Mesenchymal stem cell (in vitro differentiated cells and primary cell): ENCODE measurements at regions not wholly inside any gene's neighbourhood (a gene's known extent, or its start where the extent isn't known, plus 50 kb on each side); places are given as distances from the start of the nearest gene placed in this dataset.
"Not testable (repeated sequence)": the region's sequence is repeated elsewhere in the genome, so short reads cannot be mapped to it uniquely, and the experiment has no call there.

ENCODE experiments used
- DNase-seq: peaks from one replicate; pipeline ENCODE4 v3.0.0-alpha.2; 2013
- H2AFZ ChIP-seq: one replicate; pipeline ENCODE4 v1.6.1; 2013; ENCODE audit warnings: low read depth, mild to moderate bottlenecking, control low read depth, inconsistent platforms, low read length, moderate library complexity
- H2AK5ac ChIP-seq: 2 replicates; pipeline ENCODE4 v1.6.1; 2013; ENCODE audit warnings: low read length, moderate library complexity, mild to moderate bottlenecking, inconsistent platforms; ENCODE audit not compliant: severe bottlenecking
- H2BK120ac ChIP-seq: one replicate; pipeline ENCODE4 v1.6.1; 2013; ENCODE audit warnings: low read depth, mild to moderate bottlenecking, inconsistent platforms, low read length, moderate library complexity
- H2BK12ac ChIP-seq, 2 experiments: one replicate each; pipeline ENCODE4 v1.6.1; 2013; ENCODE audit warnings: inconsistent platforms in 2 of 2, low read length in 2 of 2, mild to moderate bottlenecking in 2 of 2, moderate library complexity in 2 of 2, control low read depth in 1 of 2
- H2BK15ac ChIP-seq: one replicate; pipeline ENCODE4 v1.6.1; 2013; ENCODE audit warnings: mild to moderate bottlenecking, low read depth, inconsistent platforms; ENCODE audit not compliant: poor library complexity, severe bottlenecking
- H2BK5ac ChIP-seq: 2 replicates; pipeline ENCODE4 v1.6.1; 2013; ENCODE audit warnings: low read depth, mild to moderate bottlenecking, low read length, control low read depth, inconsistent platforms; ENCODE audit not compliant: poor library complexity, severe bottlenecking
- H3K14ac ChIP-seq, 2 experiments: one replicate each; pipeline ENCODE4 v1.6.1; 2013; ENCODE audit warnings: inconsistent platforms in 2 of 2, low read length in 2 of 2, control low read depth in 1 of 2, mild to moderate bottlenecking in 1 of 2, moderate library complexity in 1 of 2
- H3K18ac ChIP-seq, 2 experiments: one replicate each; pipeline ENCODE4 v1.6.1; 2013; ENCODE audit warnings: inconsistent platforms in 2 of 2, low read length in 2 of 2, control low read depth in 1 of 2, low read depth in 1 of 2, mild to moderate bottlenecking in 1 of 2
- H3K23ac ChIP-seq, 2 experiments: one replicate each; pipeline ENCODE4 v1.6.1; 2013; ENCODE audit warnings: inconsistent platforms in 2 of 2, low read length in 2 of 2, mild to moderate bottlenecking in 2 of 2, moderate library complexity in 2 of 2, control low read depth in 1 of 2
- H3K27ac ChIP-seq: 2 replicates; pipeline ENCODE4 v1.5.1; 2013; ENCODE audit warnings: mild to moderate bottlenecking, moderate library complexity, low read length, control low read depth, inconsistent platforms; ENCODE audit not compliant: poor library complexity, severe bottlenecking
- H3K27me3 ChIP-seq, 2 experiments: 2 replicates each; pipeline versions ENCODE4 v1.6.1 to v1.7.0; 2013; ENCODE audit warnings: low read length in 2 of 2, mild to moderate bottlenecking in 2 of 2, moderate library complexity in 2 of 2, control low read depth in 1 of 2, inconsistent platforms in 1 of 2; ENCODE audit not compliant: control insufficient read depth in 1 of 2, insufficient read depth in 1 of 2
- H3K36me3 ChIP-seq, 2 experiments: 2 replicates each; pipeline versions ENCODE4 v1.6.1 to v1.7.0; 2013; ENCODE audit warnings: low read length in 2 of 2, control low read depth in 1 of 2, inconsistent platforms in 1 of 2, low read depth in 1 of 2, mild to moderate bottlenecking in 1 of 2; ENCODE audit not compliant: insufficient read depth in 2 of 2, control insufficient read depth in 1 of 2
- H3K4ac ChIP-seq, 2 experiments: one replicate each; pipeline ENCODE4 v1.6.1; 2013; ENCODE audit warnings: inconsistent platforms in 2 of 2, low read length in 2 of 2, mild to moderate bottlenecking in 2 of 2, moderate library complexity in 2 of 2, control low read depth in 1 of 2, low read depth in 1 of 2
- H3K4me1 ChIP-seq: 2 replicates; pipeline ENCODE4 v1.6.1; 2013; ENCODE audit warnings: low read depth, low read length, control low read depth; ENCODE audit not compliant: control insufficient read depth, insufficient read depth
- H3K4me2 ChIP-seq: 2 replicates; pipeline ENCODE4 v1.6.1; 2013; ENCODE audit warnings: low read length, mild to moderate bottlenecking, inconsistent platforms; ENCODE audit not compliant: poor library complexity, severe bottlenecking
- H3K4me3 ChIP-seq, 2 experiments: 2 replicates each; pipeline versions ENCODE4 v1.5.1 to v1.7.0; 2013; ENCODE audit warnings: low read length in 2 of 2, mild to moderate bottlenecking in 2 of 2, control low read depth in 1 of 2, low read depth in 1 of 2; ENCODE audit not compliant: insufficient read depth in 1 of 2
- H3K79me1 ChIP-seq: replicated peaks from 2 replicates; pipeline ENCODE4 v1.6.1; 2013; ENCODE audit warnings: mild to moderate bottlenecking, control low read depth, low read length, inconsistent platforms; ENCODE audit not compliant: poor library complexity, severe bottlenecking
- H3K9ac ChIP-seq: 2 replicates; pipeline ENCODE4 v1.7.0; 2013; ENCODE audit warnings: mild to moderate bottlenecking, low read length, moderate library complexity
- H3K9me3 ChIP-seq: 2 replicates; pipeline ENCODE4 v1.7.0; 2013; ENCODE audit warnings: mild to moderate bottlenecking, low read length; ENCODE audit not compliant: control insufficient read depth
- H4K8ac ChIP-seq: one replicate; pipeline ENCODE4 v1.6.1; 2013; ENCODE audit warnings: inconsistent platforms, mild to moderate bottlenecking, low read length, moderate library complexity
- H4K91ac ChIP-seq: one replicate; pipeline ENCODE4 v1.6.1; 2013; ENCODE audit warnings: mild to moderate bottlenecking, low read length, inconsistent platforms
- WGBS: methylation state at CpG from one replicate; pipeline ENCODE4 v1.1.7; 2013; ENCODE audit warnings: mixed read lengths; 5-methylcytosine and 5-hydroxymethylcytosine counted together

- H2BK120ac ChIP-seq = no peak overlapping the region
These were observed 50.2 kb downstream of the SMIM38 start for GRCh38 chr11:69205743-69206612.

DNA sequence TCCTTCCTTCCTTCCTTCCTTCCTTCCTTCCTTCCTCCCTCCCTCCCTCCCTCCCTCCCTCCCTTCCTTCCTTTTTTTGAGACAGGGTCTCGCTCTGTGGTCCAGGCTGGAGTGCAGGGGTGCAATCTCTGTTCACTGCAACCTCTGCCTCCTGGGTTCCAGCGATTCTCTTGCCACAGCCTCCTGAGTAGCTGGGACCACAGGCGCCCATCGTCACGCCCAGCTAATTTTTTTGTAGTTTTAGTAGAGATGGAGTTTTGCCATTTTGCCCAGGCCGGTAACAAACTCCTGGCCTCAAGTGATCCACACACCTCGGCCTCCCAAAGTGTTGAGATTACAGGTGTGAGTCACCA is 50.9 kb downstream of the SMIM38 start:
- H3K27me3 ChIP-seq = peaks cover 51 to 71% of the 10 kb centered on the region in 2 experiments
- not testable (repeated sequence) for H3K4me2 ChIP-seq

More at GRCh38 chr11:69205743-69206612, 50.2 kb downstream of the SMIM38 start:
- Histone ChIP-seq H3K23ac (no peak overlapping the region), H3K36me3 (no peaks in the 10 kb centered on the region), H3K4me2 (no peak overlapping the region), H2AK5ac (no peak overlapping the region), H4K8ac (no peak overlapping the region), H2BK5ac (no peak overlapping the region), H3K4me1 (no peaks in the 10 kb centered on the region), H3K9ac (no peak overlapping the region), H3K27me3 (peaks cover 53 to 71% of the 10 kb centered on the region in 2 experiments), H3K18ac (no peak overlapping the region), H2BK12ac (no peak overlapping the region), H3K27ac (no peak overlapping the region), H3K4ac (no peak overlapping the region), H3K14ac (no peak overlapping the region), H2BK15ac (no peak overlapping the region), H4K91ac (peak overlapping the region; percentile 22), H2AFZ (no peak overlapping the region), H3K9me3 (peaks cover 10% of the 10 kb centered on the region), H3K79me1 (no peaks in the 10 kb centered on the region), H3K4me3 (no peak overlapping the region)
- no peak for DNase-seq
- WGBS = 89% methylated on average over 28 of the region's 28 CpGs

GRCh38 chr11:69207165-69207889 is 51.6 kb downstream of the SMIM38 start:
- Histone ChIP-seq H3K4me1 (no peaks in the 10 kb centered on the region), H2AK5ac (no peak overlapping the region), H2AFZ (no peak overlapping the region), H2BK120ac (no peak overlapping the region), H3K23ac (no peak overlapping the region), H4K8ac (no peak overlapping the region), H2BK15ac (no peak overlapping the region), H3K18ac (no peak overlapping the region), H3K79me1 (no peaks in the 10 kb centered on the region), H3K36me3 (no peaks in the 10 kb centered on the region), H2BK12ac (no peak overlapping the region), H3K4me3 (no peak overlapping the region), H3K4ac (no peak overlapping the region), H3K27ac (no peak overlapping the region), H3K27me3 (peaks cover 47 to 71% of the 10 kb centered on the region in 2 experiments), H4K91ac (no peak overlapping the region), H3K9ac (no peak overlapping the region), H2BK5ac (no peak overlapping the region), H3K4me2 (no peak overlapping the region), H3K9me3 (peaks cover 10% of the 10 kb centered on the region), H3K14ac (no peak overlapping the region)
- WGBS = 78% methylated on average over 14 of the region's 14 CpGs
- DNase-seq = no peak

More for the DNA sequence above, 50.9 kb downstream of the SMIM38 start:
- H2BK5ac ChIP-seq, H3K27ac ChIP-seq, H3K36me3 ChIP-seq, H2BK15ac ChIP-seq, H2AFZ ChIP-seq, H3K4ac ChIP-seq, DNase-seq, H3K4me1 ChIP-seq, H3K9ac ChIP-seq, H4K8ac ChIP-seq, H3K23ac ChIP-seq, H3K14ac ChIP-seq, H3K4me3 ChIP-seq, H2BK120ac ChIP-seq, H2AK5ac ChIP-seq, H3K79me1 ChIP-seq, H2BK12ac ChIP-seq, H3K18ac ChIP-seq, H4K91ac ChIP-seq: not testable (repeated sequence)
- peaks cover 10% of the 10 kb centered on the region for H3K9me3 ChIP-seq
- 61% methylated on average over 6 of the region's 7 CpGs for WGBS
